NCI-H748 (cell line): ENCODE measurements at regions not wholly inside any gene's neighbourhood (a gene's known extent, or its start where the extent isn't known, plus 50 kb on each side); places are given as distances from the start of the nearest gene placed in this dataset.

ENCODE experiments used
- DNase-seq: peaks from one replicate; lab custom pipeline; 2025; ENCODE audit not compliant: unreplicated experiment; lab: John Stamatoyannopoulos, UW

DNA sequence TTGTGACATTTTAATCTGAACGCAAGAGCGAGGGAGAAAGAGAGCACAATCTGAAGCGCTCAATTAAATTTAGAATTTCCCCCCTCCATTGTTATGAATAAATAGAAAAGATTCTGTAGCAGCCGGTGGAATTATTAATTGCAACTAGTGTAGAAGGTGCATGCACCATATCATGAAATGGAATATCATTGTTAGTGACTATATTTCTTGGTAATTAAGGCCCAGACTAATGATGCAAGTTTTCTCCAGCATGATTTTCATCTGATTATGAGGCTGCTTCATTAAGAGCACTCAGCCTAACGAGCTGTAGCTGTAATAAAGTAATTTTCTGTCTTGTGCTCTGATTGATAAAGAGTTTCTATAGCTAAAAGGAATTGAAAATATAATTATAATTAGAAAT, 432.2 kb upstream of the SPRED2 start:
- DNase-seq = no peak

DNA sequence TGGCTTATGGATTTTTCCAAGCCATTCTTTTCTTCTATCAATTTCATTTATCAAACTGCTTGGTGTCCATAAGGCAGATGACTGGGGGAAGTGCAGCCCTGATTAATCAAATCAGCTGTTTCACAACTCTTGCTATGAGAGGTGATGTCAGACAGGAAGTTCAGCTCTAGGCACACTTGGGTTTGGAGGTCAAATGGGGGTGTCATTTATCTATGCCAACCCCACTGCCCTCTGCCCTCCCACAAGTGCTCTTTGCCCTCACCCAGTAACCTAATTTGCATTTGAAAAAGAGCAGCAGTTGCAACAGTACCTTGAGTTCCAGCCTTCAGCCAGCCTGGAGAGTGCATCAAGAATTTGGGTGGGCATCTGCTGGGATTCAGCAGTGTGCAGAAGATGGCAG, 431.3 kb upstream of the SPRED2 start:
- DNase-seq = no peak

DNA sequence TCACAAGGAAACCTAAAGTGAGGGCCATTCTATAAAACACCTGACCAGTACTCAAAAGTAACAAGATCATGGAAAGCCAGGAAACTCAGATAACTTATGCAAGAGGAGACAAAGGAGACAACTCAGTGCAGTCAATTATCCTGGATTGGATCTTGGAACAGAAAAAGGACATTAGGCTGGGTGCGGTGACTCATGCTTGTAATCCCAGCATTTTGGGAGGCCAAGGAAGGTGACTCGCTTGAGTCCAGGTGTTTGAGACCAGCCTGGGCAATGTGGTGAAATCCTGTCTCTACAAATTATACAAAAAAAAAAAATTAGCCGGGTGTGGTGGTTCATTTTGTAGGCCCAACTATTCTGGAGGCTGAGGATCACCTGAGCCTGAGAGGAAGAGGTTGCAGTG, 424.5 kb upstream of the SPRED2 start:
- DNase-seq = no peak

DNA sequence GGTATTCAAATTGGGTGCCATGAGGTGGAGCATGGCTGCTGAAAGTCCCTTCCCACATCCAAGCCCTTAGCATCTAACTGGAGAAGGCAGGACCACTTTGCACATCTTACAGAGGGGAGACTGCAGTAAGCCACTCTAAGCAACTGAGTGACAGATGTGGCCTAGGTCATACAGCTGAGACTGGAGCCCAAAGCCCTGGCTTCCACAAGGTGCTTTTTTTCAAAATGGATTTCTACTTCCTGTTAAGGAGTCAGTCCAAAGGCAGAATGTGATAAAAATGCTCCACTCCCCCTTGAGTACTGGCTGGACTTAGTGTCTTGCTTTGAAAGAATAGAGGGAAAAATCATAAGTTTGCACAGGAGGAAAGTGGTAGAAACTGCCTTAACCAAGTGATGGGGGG, 424.0 kb upstream of the SPRED2 start:
- no peak for DNase-seq

DNA sequence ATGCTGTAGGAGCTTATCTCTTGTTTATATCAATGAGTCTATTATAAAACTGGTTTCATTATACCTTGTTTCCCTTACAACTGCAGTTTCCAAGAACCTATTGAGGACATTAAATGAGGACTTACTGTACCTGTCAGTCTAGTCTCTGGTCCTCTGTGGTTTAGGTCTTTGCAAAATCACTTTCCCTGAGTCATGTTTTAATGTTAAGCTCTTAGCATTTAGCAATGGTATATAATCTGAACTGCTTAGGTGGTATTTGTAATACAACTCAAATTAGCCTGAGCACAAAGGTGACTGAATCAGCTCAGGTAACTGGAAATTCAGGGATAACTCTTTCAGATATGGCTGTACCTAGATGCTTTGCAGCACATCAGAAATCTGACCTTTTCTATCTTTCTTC, 418.3 kb upstream of the SPRED2 start:
- no peak for DNase-seq

DNA sequence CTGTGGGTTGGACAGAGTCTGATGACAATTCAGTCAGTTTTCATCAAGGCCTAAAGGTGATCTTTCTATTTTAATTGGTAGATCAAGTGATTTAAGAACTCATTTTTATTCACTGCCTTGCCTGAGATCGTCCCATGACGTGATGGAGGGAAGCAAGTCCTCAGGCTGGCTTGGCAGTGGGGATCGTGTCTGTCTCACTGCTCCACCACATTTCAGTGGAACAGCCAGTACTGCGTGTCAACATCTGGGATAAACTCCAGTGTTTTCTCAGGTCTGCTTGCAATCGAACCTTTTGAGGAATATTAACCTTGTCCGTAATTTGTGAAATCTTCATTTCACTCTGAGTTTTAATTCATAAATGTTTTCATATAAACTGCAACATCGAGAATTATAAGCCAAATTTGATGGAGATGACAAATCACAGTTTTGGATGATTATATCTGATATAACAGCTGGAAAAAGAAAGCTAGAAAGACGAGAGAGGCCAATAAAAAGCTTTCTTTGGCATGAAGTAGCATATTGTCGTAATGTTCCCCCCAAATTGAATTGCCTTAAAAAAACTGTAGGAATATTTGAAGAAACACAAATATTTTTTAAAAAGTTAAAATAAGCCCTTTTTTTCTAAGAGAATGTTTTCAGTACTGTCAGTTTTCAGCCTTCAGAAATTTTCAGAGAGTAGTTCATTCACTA, 414.7 kb upstream of the SPRED2 start:
- no peak for DNase-seq

DNA sequence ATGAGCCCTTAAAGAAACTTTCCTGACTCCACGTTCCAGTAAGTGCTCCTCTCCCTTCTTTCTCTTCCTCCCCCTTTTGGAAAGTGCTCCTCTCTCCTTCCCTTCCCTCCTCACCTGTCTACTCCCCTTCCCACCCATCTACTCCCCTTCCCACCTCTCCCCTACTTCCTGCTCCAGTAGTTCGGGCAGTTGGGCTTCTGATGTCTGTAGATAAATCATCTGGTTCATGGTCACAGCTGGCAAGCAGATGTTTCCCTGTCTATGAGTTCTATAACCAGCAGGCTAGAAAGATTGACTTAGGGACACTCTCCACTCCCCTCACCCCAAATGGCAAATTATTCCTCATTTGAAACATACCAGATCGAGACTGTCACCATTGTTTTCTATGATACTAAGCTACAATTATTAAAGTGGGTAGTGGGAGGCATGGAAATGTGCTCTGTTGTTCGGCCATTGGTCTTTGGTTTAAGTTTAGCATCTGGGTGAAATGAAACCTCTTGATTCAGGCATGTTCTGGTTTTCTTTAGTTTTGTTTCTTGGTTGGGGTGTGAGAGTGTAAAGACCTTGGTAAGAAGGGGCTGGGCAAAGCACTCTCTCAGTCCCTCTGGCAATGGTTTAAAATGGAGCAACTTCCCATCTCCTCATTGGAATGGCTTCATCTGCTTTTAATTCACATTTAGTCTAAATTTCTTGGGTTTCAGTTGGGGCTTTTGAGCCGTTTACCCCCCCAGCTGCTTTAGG, 413.2 kb upstream of the SPRED2 start:
- DNase-seq = no peak

DNA sequence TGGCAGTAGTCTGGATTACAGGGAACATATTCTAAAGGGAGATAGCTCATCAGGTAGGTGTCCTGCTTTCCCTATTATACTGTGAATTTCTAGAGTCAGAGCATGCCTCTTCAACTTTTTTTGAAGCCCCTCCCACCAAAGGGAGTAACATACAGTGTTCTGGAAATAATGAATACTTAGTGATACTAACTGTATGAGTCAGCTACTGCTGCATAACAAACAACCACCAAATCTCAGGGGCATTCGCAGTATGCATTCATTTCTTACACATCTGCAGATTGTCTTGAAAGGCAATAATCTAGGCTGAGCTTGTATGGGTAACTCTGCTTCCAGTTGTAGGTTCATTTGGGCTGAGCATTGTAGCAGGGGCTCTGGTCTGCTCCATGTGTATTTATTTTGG, 409.7 kb upstream of the SPRED2 start:
- DNase-seq = no peak

DNA sequence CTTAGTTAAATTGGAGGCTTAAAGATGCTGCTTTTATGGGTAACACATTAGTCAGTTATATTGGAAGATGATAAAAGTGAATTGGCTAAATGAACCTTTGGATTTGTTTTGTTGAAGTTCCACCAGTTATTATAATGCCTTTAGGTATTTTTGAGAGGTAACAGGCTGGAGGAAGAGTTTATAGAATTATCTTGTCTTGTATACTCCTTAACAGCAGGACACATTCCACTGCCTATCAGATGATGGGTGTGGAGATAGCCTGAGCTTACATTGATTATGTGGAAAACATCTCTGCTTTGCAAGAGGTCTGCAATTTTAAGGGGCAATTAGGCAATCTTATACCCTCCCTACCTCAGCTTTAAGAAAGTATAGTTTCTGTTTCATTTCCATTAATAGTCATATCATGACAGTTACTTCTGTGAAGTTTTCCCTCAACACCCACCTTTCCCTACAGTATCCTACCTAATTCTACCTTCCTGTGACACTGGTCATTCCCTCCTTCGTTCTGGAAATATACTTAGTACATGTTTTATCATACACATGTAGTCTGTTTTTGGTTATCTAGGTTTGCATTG, 403.7 kb upstream of the SPRED2 start:
- no peak for DNase-seq

DNA sequence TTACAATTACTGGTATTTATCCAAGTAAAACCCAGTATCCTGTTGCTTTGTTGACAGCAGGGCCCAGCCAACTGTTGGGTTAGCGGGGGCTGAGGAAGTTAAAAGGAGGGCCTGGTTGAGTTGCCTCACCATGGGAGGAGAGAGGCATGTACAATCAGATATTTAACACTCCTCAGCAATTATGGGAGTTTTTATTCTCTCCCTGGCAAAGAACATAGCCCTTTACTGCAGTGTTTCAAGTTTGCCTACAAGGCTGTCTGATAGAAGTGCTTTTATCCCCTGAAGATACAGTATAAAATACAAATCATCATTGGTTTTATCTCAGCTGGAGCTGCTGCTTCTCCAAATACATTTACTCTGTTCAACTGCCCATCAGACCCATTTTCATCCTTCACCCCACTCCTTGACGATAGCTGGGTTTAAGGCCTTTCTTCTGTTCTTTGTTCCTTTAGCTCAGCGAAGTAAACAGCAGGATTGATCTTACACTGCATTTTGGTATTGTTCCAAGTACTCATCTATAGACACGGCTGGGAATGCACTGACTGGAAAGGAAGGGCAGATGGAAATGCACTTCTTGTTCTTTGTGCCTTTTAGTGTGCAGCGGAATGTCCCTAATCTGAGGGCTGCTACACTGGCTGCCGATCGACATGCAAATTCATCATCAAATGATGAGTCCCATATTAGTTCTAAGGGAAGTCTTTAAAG, 402.5 kb upstream of the SPRED2 start:
- DNase-seq = no peak

DNA sequence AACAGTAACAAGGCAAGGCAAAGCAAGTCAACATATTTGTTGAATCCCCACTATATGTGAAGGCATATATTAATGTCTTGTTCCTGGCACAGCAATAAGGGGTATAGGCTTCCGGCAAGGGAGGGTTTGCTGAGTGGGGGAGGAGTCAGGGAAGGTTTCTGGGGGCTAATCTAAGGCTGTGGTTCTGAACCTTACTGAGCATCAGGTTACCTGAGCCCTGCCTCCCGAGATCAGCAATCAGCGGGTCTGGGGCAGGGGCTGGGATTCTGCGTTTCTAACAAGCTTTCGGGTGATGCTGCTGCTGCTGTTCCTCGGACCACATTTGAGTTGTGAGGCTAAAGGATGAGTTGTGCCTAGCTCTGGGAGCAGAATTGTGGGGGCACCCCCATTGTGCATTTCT, 401.7 kb upstream of the SPRED2 start:
- DNase-seq = no peak

DNA sequence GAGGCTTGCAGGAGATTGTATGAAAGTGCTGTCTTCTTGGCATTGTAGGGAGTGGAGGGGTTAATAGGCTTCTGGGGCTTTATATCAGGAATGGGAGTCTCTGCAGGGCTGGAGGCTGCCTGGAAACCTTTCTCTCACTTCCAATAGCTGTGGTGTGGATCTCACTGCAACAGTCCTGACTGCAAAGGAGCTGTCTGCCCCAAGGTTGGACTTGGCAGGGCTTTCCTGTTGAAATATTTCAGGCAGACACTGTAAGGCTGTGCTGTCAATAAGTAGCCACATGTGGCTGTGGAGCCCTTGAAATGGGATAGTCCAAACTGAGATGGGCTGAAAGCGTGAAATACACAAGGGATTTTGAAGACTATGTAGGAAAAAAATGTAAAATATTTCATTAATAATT, 399.1 kb upstream of the SPRED2 start:
- no peak for DNase-seq

DNA sequence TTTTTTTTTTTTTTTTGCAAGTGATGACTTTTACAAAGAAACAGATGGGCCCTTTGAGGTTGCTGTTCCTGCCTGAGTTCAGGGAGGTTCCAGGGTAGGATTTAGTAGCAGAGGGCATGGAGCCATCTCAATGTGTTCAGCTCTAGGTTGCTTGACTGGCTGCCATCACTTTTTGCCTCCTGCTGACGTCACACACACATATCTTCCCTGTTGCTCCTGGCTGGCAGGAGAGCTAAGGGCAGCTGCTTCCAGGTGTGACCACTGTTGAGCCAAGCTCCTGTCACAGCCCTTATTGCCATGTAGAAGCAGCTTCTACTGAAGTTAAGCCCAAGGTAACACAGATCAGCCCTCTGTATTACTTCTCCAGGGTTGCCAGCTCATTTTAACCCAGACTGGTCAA, 394.2 kb upstream of the SPRED2 start:
- DNase-seq = no peak

DNA sequence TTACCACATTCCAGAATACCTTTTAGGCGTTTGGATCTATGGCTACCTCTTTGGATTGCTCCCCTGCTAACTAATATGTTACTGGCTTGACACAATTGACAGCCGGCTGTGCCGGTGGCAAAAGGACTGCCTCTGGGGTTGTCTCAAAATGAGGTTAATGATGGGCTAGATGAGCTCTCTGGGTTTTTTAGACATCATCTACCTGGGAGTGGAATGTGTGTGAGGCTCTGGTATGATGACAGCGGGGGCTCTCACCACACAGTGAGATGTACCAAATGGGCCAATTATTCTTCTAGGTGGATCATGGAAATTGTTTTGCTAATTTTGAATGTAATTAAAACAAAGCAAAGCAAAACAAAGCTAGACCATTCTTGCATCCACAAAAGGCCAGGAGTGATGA, 391.1 kb upstream of the SPRED2 start:
- no peak for DNase-seq

DNA sequence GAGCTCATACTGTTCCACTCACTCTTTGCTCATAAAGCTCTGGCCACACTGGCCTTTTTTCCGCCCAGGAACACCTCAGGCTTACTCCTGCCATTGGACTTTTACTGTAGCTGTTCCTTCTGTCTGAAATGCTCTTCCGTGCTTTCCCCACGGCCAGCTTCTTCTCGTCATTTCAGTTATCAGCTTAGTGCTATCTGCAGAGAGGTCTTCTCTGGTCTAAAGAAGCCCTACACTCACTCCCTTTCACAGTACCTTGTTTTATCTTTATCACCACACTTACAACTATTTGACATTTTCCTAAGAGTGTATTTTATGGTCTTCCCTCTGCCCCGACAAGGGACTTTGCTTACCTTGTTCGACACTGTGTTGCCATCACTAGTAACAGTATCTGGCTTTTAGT, 388.1 kb upstream of the SPRED2 start:
- DNase-seq = no peak

DNA sequence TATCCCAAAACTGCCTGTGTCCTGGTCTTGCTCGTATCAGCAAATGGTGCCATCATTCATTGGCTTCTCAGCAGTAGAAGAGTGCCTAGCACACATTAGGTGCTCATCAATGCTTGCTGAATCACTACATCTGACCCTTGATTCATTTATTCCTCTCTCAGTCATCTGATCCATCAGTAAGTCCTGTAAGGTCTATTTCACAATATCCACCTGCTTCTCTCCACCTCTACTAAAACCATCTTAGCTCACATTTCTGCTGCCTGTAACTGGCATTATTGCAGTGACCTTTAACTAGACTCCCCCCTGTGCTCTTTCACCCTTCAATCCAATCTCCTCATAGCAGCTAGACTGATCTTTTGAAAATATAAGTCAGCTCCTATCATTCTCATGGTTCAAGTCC, 387.6 kb upstream of the SPRED2 start:
- no peak for DNase-seq

DNA sequence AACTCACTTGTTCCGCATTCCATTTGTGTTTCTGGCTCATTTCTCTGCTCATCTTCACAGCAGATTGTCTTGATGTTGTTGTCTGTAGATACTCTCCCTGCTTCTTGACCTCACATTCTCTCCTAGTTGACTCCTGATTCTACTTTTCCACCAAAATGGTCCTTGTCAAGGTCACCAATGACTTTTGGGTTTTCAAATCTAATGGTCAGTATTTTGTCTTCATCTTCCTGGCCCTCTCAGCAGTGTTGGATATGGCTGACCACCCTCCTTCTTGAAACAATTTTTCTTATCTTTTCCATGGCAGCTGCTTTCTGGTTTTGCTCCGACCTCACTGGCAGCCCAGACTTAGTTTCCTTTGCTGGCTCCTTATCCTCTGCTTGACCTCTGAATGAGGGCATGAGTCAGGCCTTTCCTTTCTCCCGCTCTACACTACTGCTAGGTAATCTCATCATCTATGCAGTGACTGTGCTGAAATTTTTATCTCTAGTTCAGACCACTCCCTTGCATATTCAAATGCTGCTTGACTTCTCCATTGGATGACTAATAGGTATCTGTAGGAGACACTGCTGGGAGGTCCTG, 386.6 kb upstream of the SPRED2 start:
- DNase-seq = no peak

DNA sequence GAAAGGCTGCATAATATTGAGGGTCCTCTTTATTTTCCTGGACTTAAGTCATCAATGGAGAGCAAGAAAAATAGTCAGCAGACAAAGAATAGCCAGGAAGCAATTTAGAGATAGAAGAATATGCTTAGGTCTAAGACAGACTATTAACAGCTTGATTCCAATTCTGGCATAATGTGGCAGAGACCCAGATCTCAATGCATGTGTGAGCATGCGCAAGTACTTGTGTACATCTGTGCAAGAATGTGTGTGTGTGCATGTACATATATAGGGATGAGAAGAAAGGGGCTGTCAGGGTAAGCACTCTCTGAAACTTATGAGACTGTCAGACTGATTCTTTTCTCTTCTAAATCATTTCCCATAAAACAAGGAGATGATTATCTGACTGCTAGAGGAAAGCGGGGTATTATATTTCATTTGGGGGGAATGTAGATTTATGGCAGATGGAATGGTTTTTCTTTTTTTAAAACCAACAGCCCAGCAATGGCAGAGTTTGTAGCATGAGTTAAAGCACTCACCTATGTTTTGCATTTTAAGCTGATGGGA, 381.3 kb upstream of the SPRED2 start:
- no peak for DNase-seq

DNA sequence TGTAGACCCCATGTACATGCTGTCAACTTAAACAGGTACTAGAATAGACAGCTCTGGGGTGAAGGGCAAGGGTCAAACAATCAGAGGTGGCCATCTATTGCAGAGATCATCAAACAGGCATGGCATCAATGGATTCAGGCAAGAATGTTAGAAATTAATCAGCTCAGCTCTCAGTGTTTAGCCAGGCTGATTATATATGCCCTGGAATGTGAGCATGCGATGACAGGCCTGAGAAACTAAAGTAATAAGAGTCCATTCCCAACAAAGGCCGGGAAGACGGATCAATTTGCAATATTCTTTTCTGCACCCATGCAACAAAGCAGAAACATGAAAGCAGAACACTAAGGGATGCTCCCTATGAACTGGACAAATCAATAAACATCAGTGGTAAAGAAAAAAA, 380.5 kb upstream of the SPRED2 start:
- DNase-seq = no peak

DNA sequence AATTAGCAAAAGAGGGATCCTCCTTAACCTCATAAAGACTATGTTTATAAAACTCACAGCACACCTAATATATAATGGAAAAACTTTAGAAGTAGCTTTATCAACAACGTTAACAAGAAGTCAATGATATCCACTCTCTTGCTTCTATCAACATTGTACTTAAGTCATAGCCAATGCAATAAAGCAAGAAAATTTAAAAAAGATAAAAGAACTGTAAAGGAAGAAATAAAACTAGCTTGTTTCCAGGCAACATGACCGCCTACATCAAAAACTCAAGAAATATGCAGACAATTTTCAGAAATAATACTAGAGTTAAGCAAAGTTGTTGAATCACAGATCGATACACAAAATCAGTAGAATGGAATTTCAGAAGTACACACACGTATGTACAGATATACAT, 375.5 kb upstream of the SPRED2 start:
- DNase-seq = no peak

DNA sequence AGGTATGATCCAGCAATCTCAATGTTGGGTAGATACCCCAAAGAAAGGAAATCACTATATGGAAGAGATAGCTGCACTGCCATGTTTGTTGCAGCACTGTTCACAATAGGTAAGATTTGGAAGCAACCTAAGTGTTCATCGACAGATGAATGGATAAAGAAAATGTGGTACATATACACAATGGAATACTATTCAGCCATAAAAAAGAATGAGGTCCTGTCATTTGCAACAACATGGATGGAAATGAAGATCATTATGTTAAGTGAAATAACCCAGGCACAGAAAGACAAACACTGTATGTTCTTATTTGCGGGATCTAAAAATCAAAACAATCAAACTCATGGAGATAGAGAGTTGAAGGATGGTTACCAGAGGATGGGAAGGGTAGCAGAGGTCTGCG, 372.4 kb upstream of the SPRED2 start:
- no peak for DNase-seq
